ENCODE measurements at regions not wholly inside any gene's neighbourhood (a gene's known extent, or its start where the extent isn't known, plus 50 kb on each side); places are given as distances from the start of the nearest gene placed in this dataset.
A peak's percentile ranks its signal among the peaks of the same experiment; 100 is the strongest.

DNA sequence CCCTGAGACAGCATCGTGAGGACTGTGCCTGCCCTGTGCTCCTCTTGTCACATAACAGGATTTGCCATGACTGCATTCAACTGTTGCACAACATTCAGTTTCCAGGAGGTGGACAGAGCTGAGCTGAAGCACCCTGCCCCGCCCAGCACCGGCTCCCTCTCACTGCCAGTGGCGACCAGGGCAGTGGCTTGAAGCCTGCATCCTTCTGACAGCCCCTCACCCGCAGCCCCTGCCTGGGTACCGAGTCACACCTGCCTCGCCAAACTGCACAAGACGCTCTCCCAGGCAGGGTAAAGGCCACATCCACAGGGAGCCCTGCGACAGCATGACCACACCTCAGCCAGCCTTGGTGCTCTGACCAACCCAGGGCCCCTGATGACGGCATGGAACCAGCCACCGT is 59.9 kb upstream of the ZNF354A start:
- Histone ChIP-seq H3K36me3 (no peaks in the 10 kb centered on the region), H3K9ac (no peak overlapping the region), H3K4me3 (no peak overlapping the region), H3K4me1 (peaks cover 0 to 39% (median 4%) of the 10 kb centered on the region in 10 experiments; a peak in 9 of 20 replicates), H3K9me3 (replicated peaks in 1 of 11) (no peaks in the 10 kb centered on the region), H4K20me1 (no peaks in the 10 kb centered on the region), H3K27ac (no peak overlapping the region), H3K4me2 (peak overlapping the region in 2 of 11 experiments; percentile 15; a peak in 2 of 22 replicates), H3K27me3 (no peaks in the 10 kb centered on the region)
- peak in 2 of 11 experiments; percentile 16 to 43; a peak in 2 of 22 replicates for TF ChIP-seq Cebpa-rat (IDR thresholded peaks at IDR 0.05)

DNA sequence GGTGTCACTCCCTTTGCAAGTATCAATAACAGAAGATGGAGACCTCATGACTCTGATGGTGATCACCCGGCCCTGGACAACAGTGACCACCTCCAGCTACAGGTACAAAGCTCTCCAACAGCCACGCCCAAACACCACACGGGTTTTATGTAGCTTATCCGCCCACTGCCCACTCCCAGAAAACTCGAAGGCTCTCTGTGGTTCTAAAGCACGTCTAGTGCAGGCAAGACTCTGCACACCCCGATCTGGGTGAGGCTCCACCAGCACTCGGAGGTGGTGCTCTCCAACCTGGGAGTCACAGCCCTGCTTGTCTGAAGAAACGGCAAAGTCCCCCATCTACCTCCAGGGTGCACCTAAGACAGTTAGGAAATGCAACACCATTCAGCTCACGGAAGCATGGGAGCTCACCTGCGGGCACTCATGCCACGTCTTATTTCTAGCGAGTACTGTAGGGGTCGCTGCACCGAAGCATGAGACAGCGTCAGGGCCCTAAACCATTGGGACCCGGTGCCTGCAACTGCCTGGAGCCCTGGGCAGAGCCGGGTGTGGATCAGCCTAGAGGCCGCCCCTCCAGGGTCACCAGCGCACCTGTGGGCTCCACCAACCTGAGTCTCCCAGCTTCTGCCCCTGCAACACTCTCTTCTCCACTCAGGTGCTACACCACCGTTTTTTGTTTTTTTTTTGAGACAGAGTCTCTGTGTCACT is 58.1 kb upstream of the ZNF354A start:
- Histone ChIP-seq H3K9ac (no peak overlapping the region), H3K4me3 (no peak overlapping the region), H3K9me3 (replicated peaks in 1 of 11) (no peaks in the 10 kb centered on the region), H4K20me1 (no peaks in the 10 kb centered on the region), H3K27me3 (no peaks in the 10 kb centered on the region), H3K36me3 (no peaks in the 10 kb centered on the region), H3K27ac (no peak overlapping the region), H3K4me2 (no peak overlapping the region), H3K4me1 (peaks cover 0 to 39% (median 4%) of the 10 kb centered on the region in 10 experiments; a peak in 9 of 20 replicates)
- TF ChIP-seq Cebpa-rat (IDR thresholded peaks at IDR 0.05): no peak

DNA sequence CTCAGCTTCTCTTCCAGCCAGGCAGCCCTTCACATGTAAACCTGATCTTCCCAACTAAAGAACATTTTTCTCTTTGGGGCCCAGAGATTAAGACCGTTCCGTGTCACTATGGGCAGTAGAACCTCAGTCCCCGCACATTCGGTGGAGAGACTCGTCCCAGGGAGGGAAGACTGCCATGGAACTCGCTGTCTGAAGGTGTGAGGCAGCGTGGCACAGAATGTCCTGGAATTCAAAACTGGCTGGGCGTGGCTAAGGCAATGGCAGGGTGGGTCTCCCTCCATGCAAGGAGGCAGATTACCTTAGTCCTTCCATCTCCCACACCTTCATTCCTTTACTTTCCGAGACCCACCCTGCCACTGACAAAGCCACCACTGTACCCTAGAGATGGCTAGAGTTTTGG is 57.4 kb upstream of the ZNF354A start:
- no peak overlapping the region for H3K9ac ChIP-seq
- H3K4me1 ChIP-seq: peaks cover 0 to 39% (median 3%) of the 10 kb centered on the region in 10 experiments; a peak in 9 of 20 replicates
- no peak for TF ChIP-seq Cebpa-rat (IDR thresholded peaks at IDR 0.05)
- no peaks in the 10 kb centered on the region for H3K27me3 ChIP-seq
- no peak overlapping the region for H3K4me2 ChIP-seq
- H3K36me3 ChIP-seq: no peaks in the 10 kb centered on the region
- H3K27ac ChIP-seq: no peak overlapping the region
- H3K4me3 ChIP-seq: no peak overlapping the region
- no peaks in the 10 kb centered on the region for H3K9me3 ChIP-seq (replicated peaks in 1 of 11)
- no peaks in the 10 kb centered on the region for H4K20me1 ChIP-seq

DNA sequence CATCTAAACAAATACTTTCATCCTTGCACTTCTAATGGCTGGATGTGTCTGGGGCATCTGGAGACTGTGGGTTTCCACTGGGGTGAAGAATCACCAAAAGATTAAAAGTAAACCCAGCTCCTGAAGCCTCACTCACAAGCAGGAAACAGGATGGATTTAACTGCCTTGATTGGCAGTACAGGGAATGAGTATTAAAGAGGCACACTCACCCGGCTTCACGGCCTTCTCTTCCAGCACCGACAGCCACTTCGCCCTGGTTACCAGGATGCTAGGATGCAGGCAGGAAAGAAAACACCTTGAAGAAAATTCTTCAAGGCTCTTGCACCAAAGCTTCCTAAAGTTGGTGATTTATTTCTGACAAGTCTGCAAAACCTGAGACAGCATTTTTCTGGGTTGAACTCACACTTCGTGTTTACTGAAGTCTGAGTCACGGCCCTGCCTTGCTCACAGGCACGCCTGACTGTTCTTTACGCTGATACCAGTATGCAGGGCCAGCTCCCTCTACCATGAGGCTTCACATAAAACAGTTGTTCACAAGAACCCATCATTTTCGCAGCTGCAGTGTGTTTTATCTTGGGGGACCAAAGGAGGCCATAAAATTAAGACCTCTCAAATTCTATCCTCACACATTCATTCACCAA is 56.5 kb upstream of the ZNF354A start:
- Histone ChIP-seq H3K4me2 (peak overlapping the region in 4 of 11 experiments; percentile 6 to 12 (median 12); a peak in 6 of 22 replicates), H4K20me1 (no peaks in the 10 kb centered on the region), H3K27me3 (no peaks in the 10 kb centered on the region), H3K36me3 (no peaks in the 10 kb centered on the region), H3K4me1 (peaks cover 0 to 39% (median 3%) of the 10 kb centered on the region in 10 experiments; a peak in 9 of 20 replicates), H3K9me3 (replicated peaks in 1 of 11) (0 out of 22 replicates have a peak, but pooled peaks cover 0 to under 1% (median 0%) of the 10 kb centered on the region in 11 experiments), H3K9ac (0 out of 22 replicates have a peak overlapping the region, but pooled peaks of 1 of the 11 experiments have one; percentile 32), H3K27ac (no peak overlapping the region; a peak in 1 of 22 replicates), H3K4me3 (no peak overlapping the region)
- no peak for TF ChIP-seq Cebpa-rat (IDR thresholded peaks at IDR 0.05)

DNA sequence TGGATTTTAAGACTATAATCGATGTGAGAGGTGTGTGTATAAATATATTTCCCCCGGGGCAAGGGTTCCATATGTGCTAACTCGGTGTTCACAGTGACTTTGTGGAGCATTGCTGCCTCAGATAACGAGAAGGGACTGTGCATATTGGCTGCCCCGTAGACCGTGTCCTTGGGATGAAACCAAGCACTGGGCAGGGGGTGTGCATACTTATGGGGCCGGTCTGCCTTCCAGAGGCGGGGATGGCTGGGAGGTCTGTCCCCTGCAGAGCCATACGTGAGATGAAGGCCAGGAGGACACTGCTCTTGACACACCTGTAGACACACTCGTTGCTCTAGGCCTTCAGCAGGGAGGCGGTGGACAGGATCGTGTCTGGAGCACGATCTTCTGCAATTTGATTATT is 56.0 kb upstream of the ZNF354A start:
- Histone ChIP-seq H3K27me3 (no peaks in the 10 kb centered on the region), H3K36me3 (no peaks in the 10 kb centered on the region)

DNA sequence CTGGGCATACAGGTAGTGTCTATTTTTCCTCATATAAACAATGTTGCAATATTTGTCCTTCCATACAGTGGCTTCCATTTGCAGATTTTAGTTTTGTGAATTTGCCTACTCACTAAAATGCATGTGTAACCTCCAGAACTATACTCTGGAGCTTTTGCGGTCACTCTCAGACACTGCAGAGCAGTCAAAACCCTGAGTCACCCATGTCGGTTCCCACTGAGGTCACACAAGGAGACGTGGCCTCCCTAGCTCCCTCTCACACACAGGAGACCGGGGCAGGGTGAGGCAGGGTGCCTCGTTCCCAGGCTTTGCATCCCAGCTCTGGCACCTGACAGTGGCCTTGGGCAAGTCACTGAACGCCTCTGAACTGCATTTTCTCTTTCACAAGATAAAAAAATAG is 55.5 kb upstream of the ZNF354A start:
- TF ChIP-seq Cebpa-rat (IDR thresholded peaks at IDR 0.05): no peak
- peaks cover 0 to 43% (median 11%) of the 10 kb centered on the region in 10 experiments; a peak in 12 of 20 replicates for H3K4me1 ChIP-seq
- H3K9ac ChIP-seq: no peak overlapping the region
- no peaks in the 10 kb centered on the region for H3K27me3 ChIP-seq
- 0 out of 22 replicates have a peak, but pooled peaks cover 0 to 5% (median 0%) of the 10 kb centered on the region in 11 experiments for H3K9me3 ChIP-seq (replicated peaks in 1 of 11)
- no peak overlapping the region for H3K4me2 ChIP-seq
- H4K20me1 ChIP-seq: no peaks in the 10 kb centered on the region
- no peaks in the 10 kb centered on the region for H3K36me3 ChIP-seq
- no peak overlapping the region for H3K4me3 ChIP-seq
- H3K27ac ChIP-seq: no peak overlapping the region

More for the DNA sequence above, 56.0 kb upstream of the ZNF354A start:
- H4K20me1 ChIP-seq: no peaks in the 10 kb centered on the region
- 0 out of 22 replicates have a peak, but pooled peaks cover 0 to 5% (median 0%) of the 10 kb centered on the region in 11 experiments for H3K9me3 ChIP-seq (replicated peaks in 1 of 11)
- H3K4me3 ChIP-seq: no peak overlapping the region
- H3K27ac ChIP-seq: no peak overlapping the region
- no peak overlapping the region for H3K9ac ChIP-seq
- TF ChIP-seq Cebpa-rat (IDR thresholded peaks at IDR 0.05): no peak
- H3K4me1 ChIP-seq: peaks cover 0 to 39% (median 7%) of the 10 kb centered on the region in 10 experiments; a peak in 11 of 20 replicates
- H3K4me2 ChIP-seq: peak overlapping the region in 3 of 11 experiments; percentile 11 to 12 (median 12); a peak in 2 of 22 replicates

DNA sequence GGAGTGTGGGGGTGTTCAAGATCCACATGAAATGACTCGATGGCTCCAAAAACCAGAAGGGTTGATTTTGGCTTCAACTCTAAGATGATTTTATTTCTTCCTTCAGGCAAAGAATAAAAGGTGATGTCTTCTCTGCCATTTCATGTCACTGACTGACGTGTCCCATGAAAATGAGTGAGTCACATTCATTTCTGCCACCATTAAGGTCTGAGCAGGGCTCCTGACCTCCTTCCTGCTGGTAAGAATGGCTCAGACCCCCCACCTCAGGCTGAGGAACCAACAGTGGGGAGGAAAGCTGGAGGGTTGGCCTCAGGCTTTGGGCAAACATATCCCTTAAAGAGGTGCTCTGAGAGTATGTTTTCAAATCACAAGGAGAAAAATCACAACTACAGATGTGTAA is 53.9 kb upstream of the ZNF354A start:
- Histone ChIP-seq H3K36me3 (no peaks in the 10 kb centered on the region), H3K4me3 (no peak overlapping the region), H4K20me1 (no peaks in the 10 kb centered on the region), H3K9me3 (replicated peaks in 1 of 11) (peaks cover 0 to 8% (median 0%) of the 10 kb centered on the region in 11 experiments; a peak in 4 of 22 replicates), H3K4me2 (no peak overlapping the region), H3K9ac (no peak overlapping the region), H3K27me3 (no peaks in the 10 kb centered on the region), H3K27ac (0 out of 22 replicates have a peak overlapping the region, but pooled peaks of 2 of the 11 experiments have one; percentile 5 to 14), H3K4me1 (peaks cover 0 to 44% (median 21%) of the 10 kb centered on the region in 10 experiments; a peak in 17 of 20 replicates)
- TF ChIP-seq Cebpa-rat (IDR thresholded peaks at IDR 0.05): no peak

DNA sequence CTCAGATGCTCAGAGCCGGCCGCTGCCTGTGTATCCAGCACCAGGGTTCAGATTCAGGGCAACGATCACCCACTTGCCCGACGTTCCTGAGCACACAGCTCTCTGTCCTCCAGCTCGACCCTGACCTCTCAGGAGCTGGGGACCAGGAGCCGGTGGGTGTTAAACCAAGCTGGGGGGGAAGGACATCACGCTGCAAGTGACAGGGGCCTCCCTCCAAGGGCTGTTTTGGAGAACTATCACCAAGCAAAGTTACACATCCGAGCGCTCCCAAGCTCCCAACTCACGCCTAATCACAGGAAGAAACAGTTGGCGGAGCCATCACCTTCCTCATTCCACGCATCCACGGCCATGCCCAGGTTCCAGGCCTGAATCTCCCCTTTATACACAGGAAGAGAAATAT is 51.5 kb upstream of the ZNF354A start:
- TF ChIP-seq Cebpa-rat (IDR thresholded peaks at IDR 0.05): no peak
- H3K4me3 ChIP-seq: no peak overlapping the region
- H3K9me3 ChIP-seq (replicated peaks in 1 of 11): peaks cover 0 to 20% (median 0%) of the 10 kb centered on the region in 11 experiments; a peak in 4 of 22 replicates
- H3K4me2 ChIP-seq: no peak overlapping the region
- H3K27me3 ChIP-seq: no peaks in the 10 kb centered on the region
- no peaks in the 10 kb centered on the region for H3K36me3 ChIP-seq
- peak overlapping the region in 3 of 11 experiments; percentile 7 to 47 (median 23); a peak in 5 of 22 replicates for H3K27ac ChIP-seq
- peaks cover 20 to 55% (median 44%) of the 10 kb centered on the region in 10 experiments for H3K4me1 ChIP-seq
- H3K9ac ChIP-seq: no peak overlapping the region
- no peaks in the 10 kb centered on the region for H4K20me1 ChIP-seq

Measured in BLaER1 treated with 17β-estradiol and CSF1 and Interleukin-3, amounts not matched to agents 10 nM and 100 nM (cell line).